SU-DHL-6 (cell line): ENCODE measurements at regions not wholly inside any gene's neighbourhood (a gene's known extent, or its start where the extent isn't known, plus 50 kb on each side); places are given as distances from the start of the nearest gene placed in this dataset.

Source experiments
- EZH2phosphoT487 ChIP-seq: fragments of 200-600 bp; sonication (generic), shearing (Covaris generic); conservative IDR thresholded peaks from 2 replicates; pipeline ENCODE4 v1.6.1; 2018; ENCODE audit warnings: mild to moderate bottlenecking, antibody characterized with exemption, low read length, moderate library complexity, mixed read lengths
- TF ChIP-seq, protein P1 (sequence below): fragments of 200-600 bp; sonication (generic); IDR thresholded peaks from one replicate; pipeline ENCODE4 v1.5.1; 2017; ENCODE audit warnings: antibody characterized with exemption, mild to moderate bottlenecking, low read length, moderate library complexity; ENCODE audit not compliant: insufficient read depth, poor library complexity, severe bottlenecking

DNA sequence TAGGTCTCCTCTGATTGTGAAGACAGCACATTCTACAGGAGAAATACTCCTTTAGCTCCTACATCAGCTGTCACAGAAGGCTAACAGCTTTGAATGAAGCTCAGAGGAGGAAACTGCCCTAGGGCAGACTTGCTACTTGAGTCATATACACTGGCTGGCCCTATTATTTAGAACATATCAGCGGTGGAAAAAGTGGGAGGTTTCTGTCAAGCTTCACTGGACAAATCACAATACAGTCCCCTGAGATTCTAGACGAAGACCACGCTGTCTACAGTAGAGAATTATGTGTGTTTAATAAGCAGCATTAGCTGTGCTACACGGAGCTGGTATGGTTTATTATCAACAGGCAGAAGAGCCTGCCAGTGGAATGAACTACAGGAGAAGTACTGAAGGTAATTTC is 230.9 kb upstream of the FSIP2 start:
- TF ChIP-seq, protein P1, sequence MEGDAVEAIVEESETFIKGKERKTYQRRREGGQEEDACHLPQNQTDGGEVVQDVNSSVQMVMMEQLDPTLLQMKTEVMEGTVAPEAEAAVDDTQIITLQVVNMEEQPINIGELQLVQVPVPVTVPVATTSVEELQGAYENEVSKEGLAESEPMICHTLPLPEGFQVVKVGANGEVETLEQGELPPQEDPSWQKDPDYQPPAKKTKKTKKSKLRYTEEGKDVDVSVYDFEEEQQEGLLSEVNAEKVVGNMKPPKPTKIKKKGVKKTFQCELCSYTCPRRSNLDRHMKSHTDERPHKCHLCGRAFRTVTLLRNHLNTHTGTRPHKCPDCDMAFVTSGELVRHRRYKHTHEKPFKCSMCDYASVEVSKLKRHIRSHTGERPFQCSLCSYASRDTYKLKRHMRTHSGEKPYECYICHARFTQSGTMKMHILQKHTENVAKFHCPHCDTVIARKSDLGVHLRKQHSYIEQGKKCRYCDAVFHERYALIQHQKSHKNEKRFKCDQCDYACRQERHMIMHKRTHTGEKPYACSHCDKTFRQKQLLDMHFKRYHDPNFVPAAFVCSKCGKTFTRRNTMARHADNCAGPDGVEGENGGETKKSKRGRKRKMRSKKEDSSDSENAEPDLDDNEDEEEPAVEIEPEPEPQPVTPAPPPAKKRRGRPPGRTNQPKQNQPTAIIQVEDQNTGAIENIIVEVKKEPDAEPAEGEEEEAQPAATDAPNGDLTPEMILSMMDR, result no peak
- TF ChIP-seq EZH2phosphoT487, result no peak
